ENCODE measurements at regions not wholly inside any gene's neighbourhood (a gene's known extent, or its start where the extent isn't known, plus 50 kb on each side); places are given as distances from the start of the nearest gene placed in this dataset.
A peak's percentile ranks its signal among the peaks of the same experiment; 100 is the strongest.

DNA sequence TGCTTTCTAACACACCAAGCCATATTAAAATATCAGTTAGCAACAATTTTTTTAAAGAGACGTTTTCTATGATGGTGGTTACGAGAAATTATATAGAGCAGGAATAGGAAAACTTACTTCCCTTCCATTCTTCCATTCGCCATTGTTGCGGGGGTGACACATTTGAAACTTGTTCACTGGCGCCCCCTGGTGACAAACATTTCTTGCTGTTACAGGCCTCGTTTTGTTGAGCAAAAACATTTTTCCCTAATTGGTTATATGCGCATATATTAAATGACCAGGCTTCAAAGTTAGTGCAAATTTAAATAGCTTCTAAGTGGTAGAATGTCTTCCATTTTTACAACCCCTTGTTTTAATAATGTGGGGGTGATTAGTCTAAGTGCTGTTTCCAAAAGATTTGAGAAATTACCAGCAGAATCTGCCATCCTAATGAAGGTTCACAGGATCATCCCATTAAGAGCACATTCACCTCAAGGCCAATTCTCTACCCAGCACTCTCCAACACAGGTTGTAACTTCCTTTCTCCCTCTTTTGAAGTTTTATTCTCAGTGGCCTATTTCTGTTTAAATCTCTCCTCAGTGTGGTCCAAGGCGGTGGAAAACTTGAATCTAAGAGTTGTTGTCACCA lies 1124.7 kb downstream of the FLRT2 start:
- H3K4me3 ChIP-seq (ENCODE audit: low read length) = no peak overlapping the region
- H3K36me3 ChIP-seq (ENCODE audit: control insufficient read depth, insufficient read depth, low read length) = no peaks in the 10 kb centered on the region
- WGBS (ENCODE audit: insufficient coverage) = 53% methylated on average over 6 of the region's 8 CpGs
- ATAC-seq (no peak), DNase-seq (peak; percentile 29 to 33)
- H3K9me3 ChIP-seq (ENCODE audit: control insufficient read depth, insufficient read depth, low read length) = peaks cover 4% of the 10 kb centered on the region
- no peak overlapping the region for H3K27ac ChIP-seq (ENCODE audit: low read length)
- no peaks in the 10 kb centered on the region for H3K36me3 Mint-ChIP-seq
- intact Hi-C loops (cut with micrococcal nuclease) = loop anchor here (1.0 kb wide), 1 partner anchor 192 kb away; no protein-coding TSS in a partner anchor
- H3K4me1 ChIP-seq (ENCODE audit: control insufficient read depth, insufficient read depth, low read length) = no peaks in the 10 kb centered on the region
- no peak overlapping the region for H3K27ac Mint-ChIP-seq
- no peak overlapping the region for H3K4me3 Mint-ChIP-seq
- no peaks in the 10 kb centered on the region for H3K4me1 Mint-ChIP-seq
- no peaks in the 10 kb centered on the region for H3K27me3 ChIP-seq (ENCODE audit: control insufficient read depth, insufficient read depth, low read length)
- H3K27me3 Mint-ChIP-seq (ENCODE audit: low read depth in 2 of 2) = no peaks in the 10 kb centered on the region
- TF ChIP-seq, protein P1, sequence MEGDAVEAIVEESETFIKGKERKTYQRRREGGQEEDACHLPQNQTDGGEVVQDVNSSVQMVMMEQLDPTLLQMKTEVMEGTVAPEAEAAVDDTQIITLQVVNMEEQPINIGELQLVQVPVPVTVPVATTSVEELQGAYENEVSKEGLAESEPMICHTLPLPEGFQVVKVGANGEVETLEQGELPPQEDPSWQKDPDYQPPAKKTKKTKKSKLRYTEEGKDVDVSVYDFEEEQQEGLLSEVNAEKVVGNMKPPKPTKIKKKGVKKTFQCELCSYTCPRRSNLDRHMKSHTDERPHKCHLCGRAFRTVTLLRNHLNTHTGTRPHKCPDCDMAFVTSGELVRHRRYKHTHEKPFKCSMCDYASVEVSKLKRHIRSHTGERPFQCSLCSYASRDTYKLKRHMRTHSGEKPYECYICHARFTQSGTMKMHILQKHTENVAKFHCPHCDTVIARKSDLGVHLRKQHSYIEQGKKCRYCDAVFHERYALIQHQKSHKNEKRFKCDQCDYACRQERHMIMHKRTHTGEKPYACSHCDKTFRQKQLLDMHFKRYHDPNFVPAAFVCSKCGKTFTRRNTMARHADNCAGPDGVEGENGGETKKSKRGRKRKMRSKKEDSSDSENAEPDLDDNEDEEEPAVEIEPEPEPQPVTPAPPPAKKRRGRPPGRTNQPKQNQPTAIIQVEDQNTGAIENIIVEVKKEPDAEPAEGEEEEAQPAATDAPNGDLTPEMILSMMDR (IDR thresholded peaks at IDR 0.05) = peak; percentile 62
- no peaks in the 10 kb centered on the region for H3K9me3 Mint-ChIP-seq

DNA sequence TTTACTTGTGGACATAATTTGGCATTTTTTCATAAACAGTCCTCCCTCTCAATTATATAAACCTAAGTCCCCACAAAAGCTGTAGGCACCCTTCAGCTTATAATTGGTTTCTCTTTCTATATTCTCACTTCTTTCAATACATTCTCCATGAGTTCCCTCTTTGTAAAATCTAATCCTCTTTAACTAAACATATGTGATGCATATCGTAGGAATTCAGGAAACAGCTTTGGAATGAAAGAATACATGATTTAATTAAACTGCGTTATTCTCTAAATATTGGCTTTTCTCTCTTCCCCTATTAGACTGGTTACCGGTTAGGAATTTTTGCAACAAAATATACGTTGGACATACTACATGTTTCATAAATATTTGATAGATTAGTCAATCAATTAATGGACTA lies 1122.6 kb downstream of the FLRT2 start:
- Histone ChIP-seq H3K4me3 (ENCODE audit: low read length) (no peak overlapping the region), H3K27ac (ENCODE audit: low read length) (no peak overlapping the region), H3K4me1 (ENCODE audit: control insufficient read depth, insufficient read depth, low read length) (no peaks in the 10 kb centered on the region), H3K36me3 (ENCODE audit: control insufficient read depth, insufficient read depth, low read length) (no peaks in the 10 kb centered on the region), H3K9me3 (ENCODE audit: control insufficient read depth, insufficient read depth, low read length) (no peaks in the 10 kb centered on the region), H3K27me3 (ENCODE audit: control insufficient read depth, insufficient read depth, low read length) (no peaks in the 10 kb centered on the region)
- Mint-ChIP-seq H3K9me3 (no peaks in the 10 kb centered on the region), H3K36me3 (no peaks in the 10 kb centered on the region), H3K27me3 (ENCODE audit: low read depth in 2 of 2) (no peaks in the 10 kb centered on the region), H3K27ac (no peak overlapping the region), H3K4me3 (no peak overlapping the region), H3K4me1 (no peaks in the 10 kb centered on the region)
- no peak for ATAC-seq
- intact Hi-C loops (cut with micrococcal nuclease) = no loop called here
- WGBS (ENCODE audit: insufficient coverage) = no CpG with 5 or more reads among the region's 4 CpGs
- DNase-seq = no peak
- TF ChIP-seq, protein P1 (IDR thresholded peaks at IDR 0.05) = no peak

DNA sequence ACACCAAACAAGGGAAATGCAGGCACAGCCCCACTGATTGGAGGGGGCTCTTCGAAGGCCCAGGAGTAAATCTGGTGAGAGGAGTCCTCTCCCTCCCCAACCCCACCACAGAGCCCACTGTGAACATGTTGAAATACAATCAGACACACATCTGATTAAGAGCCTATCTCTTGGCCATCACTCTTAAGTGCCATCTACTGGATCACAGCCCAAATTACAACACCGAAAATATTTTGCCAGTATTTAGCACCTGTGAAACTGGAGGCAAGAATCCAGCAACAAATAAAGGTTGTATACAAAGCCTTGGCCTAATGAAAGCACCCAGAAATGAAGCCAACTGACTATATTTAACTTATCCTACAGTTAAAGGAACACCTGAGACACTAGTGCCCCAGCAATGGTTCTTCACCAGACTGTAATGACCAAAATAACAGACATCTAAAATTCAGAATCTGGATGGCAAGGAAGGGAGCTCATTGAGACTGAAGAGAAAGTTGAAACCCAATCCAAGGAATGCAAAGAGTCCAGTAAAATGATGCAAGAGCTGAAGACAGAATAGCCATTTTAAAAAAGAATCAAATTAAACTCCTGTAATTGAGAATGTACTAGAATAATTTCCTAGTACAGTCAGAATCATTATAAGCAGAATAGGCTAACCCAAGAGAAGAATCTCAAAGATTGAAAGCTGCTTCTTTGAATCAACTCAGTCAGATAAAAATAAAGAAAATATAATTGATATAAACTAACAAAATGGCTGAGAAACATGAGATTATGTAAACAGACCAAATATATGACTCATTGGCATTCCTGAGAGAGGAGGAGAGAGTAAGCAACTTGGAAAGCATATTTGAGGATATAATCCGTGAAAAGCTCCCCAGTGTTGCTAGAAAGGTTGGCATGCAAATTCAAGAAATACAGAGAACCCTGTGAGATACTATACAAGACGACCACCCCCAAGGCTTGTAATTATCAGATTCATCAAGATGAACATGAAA lies 1117.0 kb downstream of the FLRT2 start:
- Histone ChIP-seq H3K36me3 (ENCODE audit: control insufficient read depth, insufficient read depth, low read length) (no peaks in the 10 kb centered on the region), H3K27ac (ENCODE audit: low read length) (no peak overlapping the region), H3K4me3 (ENCODE audit: low read length) (no peak overlapping the region), H3K4me1 (ENCODE audit: control insufficient read depth, insufficient read depth, low read length) (no peaks in the 10 kb centered on the region), H3K27me3 (ENCODE audit: control insufficient read depth, insufficient read depth, low read length) (no peaks in the 10 kb centered on the region), H3K9me3 (ENCODE audit: control insufficient read depth, insufficient read depth, low read length) (peaks cover 7% of the 10 kb centered on the region)
- Mint-ChIP-seq H3K4me1 (no peaks in the 10 kb centered on the region), H3K27ac (no peak overlapping the region), H3K27me3 (ENCODE audit: low read depth in 2 of 2) (no peaks in the 10 kb centered on the region), H3K4me3 (no peak overlapping the region), H3K36me3 (no peaks in the 10 kb centered on the region), H3K9me3 (no peaks in the 10 kb centered on the region)
- intact Hi-C loops (cut with micrococcal nuclease) = no loop called here
- ATAC-seq (no peak), DNase-seq (no peak)
- WGBS (ENCODE audit: insufficient coverage) = 74% methylated on average over 4 of the region's 4 CpGs
- TF ChIP-seq, protein P1 (IDR thresholded peaks at IDR 0.05) = no peak
